Naive B cell (primary cell): ENCODE measurements at regions not wholly inside any gene's neighbourhood (a gene's known extent, or its start where the extent isn't known, plus 50 kb on each side); places are given as distances from the start of the nearest gene placed in this dataset.
A peak's percentile ranks its signal among the peaks of the same experiment; 100 is the strongest.
"Not testable (repeated sequence)": the region's sequence is repeated elsewhere in the genome, so short reads cannot be mapped to it uniquely, and the experiment has no call there.

Source experiments
- ATAC-seq, 2 donors: fragments of 150-1000 bp; cut with Tn5 transposase; 2 replicates each; pipeline ENCODE4 v1.10.0; 2021; ENCODE audit warnings: low read depth in 2 of 2, mild to moderate bottlenecking in 2 of 2, moderate library complexity in 2 of 2
- DNase-seq: peaks from one replicate; pipeline ENCODE4 v3.0.0; 2022
- H3K27ac Mint-ChIP-seq, 6 donors: one replicate each; pipeline ENCODE4 v1.8.0; 2020 to 2022; ENCODE audit warnings: mild to moderate bottlenecking in 6 of 6, mixed read lengths in 6 of 6, moderate library complexity in 5 of 6, inconsistent platforms in 2 of 6
- H3K27me3 Mint-ChIP-seq, 3 donors: one replicate each; pipeline ENCODE4 v1.8.0; 2021 to 2022; ENCODE audit warnings: mixed read lengths in 3 of 3, mild to moderate bottlenecking in 1 of 3
- H3K36me3 Mint-ChIP-seq, 2 donors: one replicate each; pipeline ENCODE4 v1.8.0; 2020 to 2022; ENCODE audit warnings: mixed read lengths in 2 of 2, inconsistent platforms in 1 of 2, mild to moderate bottlenecking in 1 of 2
- H3K4me1 Mint-ChIP-seq, 3 donors: one replicate each; pipeline ENCODE4 v1.8.0; 2020 to 2022; ENCODE audit warnings: mixed read lengths in 3 of 3, inconsistent platforms in 1 of 3, mild to moderate bottlenecking in 1 of 3, moderate library complexity in 1 of 3
- H3K4me3 Mint-ChIP-seq, 8 donors: one replicate each; pipeline ENCODE4 v1.8.0; 2020 to 2022; ENCODE audit warnings: mild to moderate bottlenecking in 8 of 8, mixed read lengths in 8 of 8, moderate library complexity in 8 of 8, inconsistent platforms in 2 of 8
- H3K9me3 Mint-ChIP-seq, 7 donors: one replicate each; pipeline ENCODE4 v1.8.0; 2020 to 2022; ENCODE audit warnings: mixed read lengths in 7 of 7, mild to moderate bottlenecking in 5 of 7, inconsistent platforms in 2 of 7, moderate library complexity in 1 of 7

- no peak overlapping the region for H3K4me3 Mint-ChIP-seq
- H3K27ac Mint-ChIP-seq, result no peak overlapping the region
- no peaks in the 10 kb centered on the region for H3K4me1 Mint-ChIP-seq
- ATAC-seq, result no peak
- H3K36me3 Mint-ChIP-seq, result no peaks in the 10 kb centered on the region
- peaks cover 25 to 28% (median 26%) of the 10 kb centered on the region in 3 donors for H3K27me3 Mint-ChIP-seq
- peaks cover 0 to 5% (median 2%) of the 10 kb centered on the region in 7 donors for H3K9me3 Mint-ChIP-seq
- DNase-seq, result no peak
Measured at GRCh38 chr2:105538840-105539239, 140.0 kb upstream of the FHL2 start.

- H3K4me3 Mint-ChIP-seq, result no peak overlapping the region
- peaks cover 0 to 5% (median 2%) of the 10 kb centered on the region in 7 donors for H3K9me3 Mint-ChIP-seq
- no peak for DNase-seq
- H3K27ac Mint-ChIP-seq, result no peak overlapping the region
- peaks cover 25 to 28% (median 26%) of the 10 kb centered on the region in 3 donors for H3K27me3 Mint-ChIP-seq
- no peaks in the 10 kb centered on the region for H3K4me1 Mint-ChIP-seq
- no peaks in the 10 kb centered on the region for H3K36me3 Mint-ChIP-seq
- ATAC-seq, result no peak
Measured at GRCh38 chr2:105537920-105538319, 139.1 kb upstream of the FHL2 start.

- DNase-seq (no peak), ATAC-seq (no peak)
- H3K9me3 Mint-ChIP-seq, result peaks cover 0 to 5% (median 2%) of the 10 kb centered on the region in 7 donors
- H3K27me3 Mint-ChIP-seq, result peaks cover 25 to 28% (median 26%) of the 10 kb centered on the region in 3 donors
- H3K4me1 Mint-ChIP-seq, result no peaks in the 10 kb centered on the region
- no peak overlapping the region for H3K27ac Mint-ChIP-seq
- H3K4me3 Mint-ChIP-seq, result no peak overlapping the region
- no peaks in the 10 kb centered on the region for H3K36me3 Mint-ChIP-seq
Measured at GRCh38 chr2:105537466-105537865, 138.6 kb upstream of the FHL2 start.

- Mint-ChIP-seq H3K27me3 (peaks cover 19 to 26% (median 22%) of the 10 kb centered on the region in 3 donors), H3K4me3 (no peak overlapping the region), H3K36me3 (no peaks in the 10 kb centered on the region), H3K27ac (no peak overlapping the region), H3K9me3 (peaks cover 0 to 5% (median 2%) of the 10 kb centered on the region in 7 donors), H3K4me1 (no peaks in the 10 kb centered on the region)
- no peak for DNase-seq
- no peak for ATAC-seq
Measured at GRCh38 chr2:105536175-105536574, 137.3 kb upstream of the FHL2 start.

GRCh38 chr2:105529258-105529657 is 130.4 kb upstream of the FHL2 start:
- peak overlapping the region in 1 of 6 donors; percentile 24 for H3K27ac Mint-ChIP-seq
- not testable (repeated sequence) for H3K27me3 Mint-ChIP-seq, H3K4me1 Mint-ChIP-seq, ATAC-seq, H3K36me3 Mint-ChIP-seq, H3K4me3 Mint-ChIP-seq, H3K9me3 Mint-ChIP-seq, DNase-seq

GRCh38 chr2:105526000-105526925 is 127.4 kb upstream of the FHL2 start:
- peaks cover 0 to 5% (median 3%) of the 10 kb centered on the region in 3 donors for H3K27me3 Mint-ChIP-seq
- no peaks in the 10 kb centered on the region for H3K4me1 Mint-ChIP-seq
- H3K36me3 Mint-ChIP-seq, result no peaks in the 10 kb centered on the region
- DNase-seq, result no peak
- no peak overlapping the region for H3K27ac Mint-ChIP-seq
- peaks cover 0 to 4% (median 0%) of the 10 kb centered on the region in 7 donors for H3K9me3 Mint-ChIP-seq
- ATAC-seq, result no peak
- H3K4me3 Mint-ChIP-seq, result no peak overlapping the region

GRCh38 chr2:105525201-105525600 is 126.3 kb upstream of the FHL2 start:
- DNase-seq, result no peak
- Mint-ChIP-seq H3K9me3 (peaks cover 0 to 4% (median 0%) of the 10 kb centered on the region in 7 donors), H3K27me3 (peaks cover 0 to 5% (median 0%) of the 10 kb centered on the region in 3 donors), H3K4me3 (no peak overlapping the region), H3K4me1 (no peaks in the 10 kb centered on the region), H3K27ac (no peak overlapping the region), H3K36me3 (no peaks in the 10 kb centered on the region)
- no peak for ATAC-seq

GRCh38 chr2:105522645-105523044 is 123.8 kb upstream of the FHL2 start:
- ATAC-seq (no peak), DNase-seq (no peak)
- H3K4me3 Mint-ChIP-seq, result no peak overlapping the region
- peaks cover 0 to 2% (median 0%) of the 10 kb centered on the region in 7 donors for H3K9me3 Mint-ChIP-seq
- no peak overlapping the region for H3K27ac Mint-ChIP-seq
- H3K4me1 Mint-ChIP-seq, result peaks cover 0 to 4% (median 0%) of the 10 kb centered on the region in 3 donors
- no peaks in the 10 kb centered on the region for H3K36me3 Mint-ChIP-seq
- peaks cover 0 to 13% (median 5%) of the 10 kb centered on the region in 3 donors for H3K27me3 Mint-ChIP-seq

- Mint-ChIP-seq H3K4me1 (peaks cover 0 to 4% (median 0%) of the 10 kb centered on the region in 3 donors), H3K27ac (no peak overlapping the region), H3K27me3 (peaks cover 0 to 13% (median 5%) of the 10 kb centered on the region in 3 donors), H3K4me3 (no peak overlapping the region), H3K9me3 (peaks cover 0 to 2% (median 0%) of the 10 kb centered on the region in 7 donors), H3K36me3 (no peaks in the 10 kb centered on the region)
- DNase-seq (no peak), ATAC-seq (no peak)
Measured at GRCh38 chr2:105521616-105522015, 122.8 kb upstream of the FHL2 start.

- Mint-ChIP-seq H3K27me3 (peaks cover 0 to 14% (median 5%) of the 10 kb centered on the region in 3 donors), H3K36me3 (no peaks in the 10 kb centered on the region), H3K27ac (no peak overlapping the region), H3K4me3 (no peak overlapping the region), H3K9me3 (peaks cover 0 to 2% (median 0%) of the 10 kb centered on the region in 7 donors), H3K4me1 (peaks cover 0 to 4% (median 0%) of the 10 kb centered on the region in 3 donors)
- no peak for ATAC-seq
- DNase-seq, result no peak
Measured at GRCh38 chr2:105521176-105521575, 122.3 kb upstream of the FHL2 start.

GRCh38 chr2:105519516-105519915 is 120.7 kb upstream of the FHL2 start:
- H3K27me3 Mint-ChIP-seq, result peaks cover 10 to 29% (median 14%) of the 10 kb centered on the region in 3 donors
- H3K36me3 Mint-ChIP-seq, result no peaks in the 10 kb centered on the region
- no peak for DNase-seq
- H3K4me1 Mint-ChIP-seq, result peaks cover 0 to 4% (median 0%) of the 10 kb centered on the region in 3 donors
- no peak for ATAC-seq
- no peak overlapping the region for H3K27ac Mint-ChIP-seq
- H3K4me3 Mint-ChIP-seq, result no peak overlapping the region
- H3K9me3 Mint-ChIP-seq, result peaks cover 0 to 2% (median 0%) of the 10 kb centered on the region in 7 donors

GRCh38 chr2:105518897-105519296 is 120.0 kb upstream of the FHL2 start:
- DNase-seq (no peak), ATAC-seq (no peak)
- peaks cover 10 to 30% (median 15%) of the 10 kb centered on the region in 3 donors for H3K27me3 Mint-ChIP-seq
- peaks cover 0 to 4% (median 0%) of the 10 kb centered on the region in 3 donors for H3K4me1 Mint-ChIP-seq
- H3K27ac Mint-ChIP-seq, result no peak overlapping the region
- no peaks in the 10 kb centered on the region for H3K36me3 Mint-ChIP-seq
- no peak overlapping the region for H3K4me3 Mint-ChIP-seq
- peaks cover 0 to 2% (median 0%) of the 10 kb centered on the region in 7 donors for H3K9me3 Mint-ChIP-seq

GRCh38 chr2:105517814-105518705 is 119.2 kb upstream of the FHL2 start:
- Mint-ChIP-seq H3K27ac (no peak overlapping the region), H3K4me1 (peaks cover 0 to 4% (median 0%) of the 10 kb centered on the region in 3 donors), H3K9me3 (peaks cover 0 to 2% (median 0%) of the 10 kb centered on the region in 7 donors), H3K36me3 (no peaks in the 10 kb centered on the region), H3K27me3 (peaks cover 14 to 30% (median 20%) of the 10 kb centered on the region in 3 donors), H3K4me3 (no peak overlapping the region)
- ATAC-seq (no peak), DNase-seq (no peak)
